EH (cell line): ENCODE measurements at regions not wholly inside any gene's neighbourhood (a gene's known extent, or its start where the extent isn't known, plus 50 kb on each side); places are given as distances from the start of the nearest gene placed in this dataset.
"Not testable (repeated sequence)": the region's sequence is repeated elsewhere in the genome, so short reads cannot be mapped to it uniquely, and the experiment has no call there.

Experiments used
- DNase-seq: peaks from one replicate; pipeline ENCODE4 v3.0.0-alpha.2; 2015; ENCODE audit warnings: low read depth

GRCh38 chr12:23084236-23084995, 459.4 kb downstream of the ETNK1 start:
- peak; percentile 57 for DNase-seq

- DNase-seq, result no peak
These were observed 463.6 kb downstream of the ETNK1 start for GRCh38 chr12:23088594-23088993.

- DNase-seq, result no peak
These were observed 468.5 kb downstream of the ETNK1 start for GRCh38 chr12:23093488-23093887.

- DNase-seq, result no peak
These were observed 471.4 kb downstream of the ETNK1 start for GRCh38 chr12:23096321-23096720.

GRCh38 chr12:23098110-23098509, 473.1 kb downstream of the ETNK1 start:
- no peak for DNase-seq

GRCh38 chr12:23098517-23098916, 473.5 kb downstream of the ETNK1 start:
- no peak for DNase-seq

- DNase-seq, result no peak
These were observed 474.1 kb downstream of the ETNK1 start for GRCh38 chr12:23099104-23099503.

- DNase-seq, result no peak
These were observed 474.6 kb downstream of the ETNK1 start for GRCh38 chr12:23099604-23100003.

- no peak for DNase-seq
These were observed 484.0 kb downstream of the ETNK1 start for GRCh38 chr12:23108957-23109356.

GRCh38 chr12:23113781-23114180, 488.8 kb downstream of the ETNK1 start:
- DNase-seq, result no peak

- no peak for DNase-seq
These were observed 491.0 kb downstream of the ETNK1 start for GRCh38 chr12:23115984-23116383.

GRCh38 chr12:23126794-23127193, 501.8 kb downstream of the ETNK1 start:
- DNase-seq, result no peak

- no peak for DNase-seq
These were observed 502.7 kb downstream of the ETNK1 start for GRCh38 chr12:23127701-23128100.

- DNase-seq, result no peak
These were observed 503.5 kb downstream of the ETNK1 start for GRCh38 chr12:23128462-23128861.

- no peak for DNase-seq
These were observed 507.4 kb downstream of the ETNK1 start for GRCh38 chr12:23132357-23132756.

- no peak for DNase-seq
These were observed 508.5 kb downstream of the ETNK1 start for GRCh38 chr12:23133471-23133870.

- DNase-seq, result no peak
These were observed 514.1 kb downstream of the ETNK1 start for GRCh38 chr12:23139026-23139425.

- no peak for DNase-seq
These were observed 515.7 kb downstream of the ETNK1 start for GRCh38 chr12:23140710-23141109.

GRCh38 chr12:23141335-23141734, 516.4 kb downstream of the ETNK1 start:
- DNase-seq, result no peak

GRCh38 chr12:23146070-23146469, 521.1 kb downstream of the ETNK1 start:
- DNase-seq, result not testable (repeated sequence)

GRCh38 chr12:23168459-23168858, 543.5 kb downstream of the ETNK1 start:
- DNase-seq, result no peak

GRCh38 chr12:23169012-23169695, 544.2 kb downstream of the ETNK1 start:
- DNase-seq, result no peak

GRCh38 chr12:23169696-23170013, 544.7 kb downstream of the ETNK1 start:
- DNase-seq, result no peak

GRCh38 chr12:23174917-23175316, 549.9 kb downstream of the ETNK1 start:
- DNase-seq, result no peak
